ENCODE measurements at regions not wholly inside any gene's neighbourhood (a gene's known extent, or its start where the extent isn't known, plus 50 kb on each side); places are given as distances from the start of the nearest gene placed in this dataset.

- H3K27ac ChIP-seq (ENCODE audit: insufficient read depth in 1 of 2, low read depth in 1 of 2, low read length in 2 of 2, poor library complexity in 1 of 2, severe bottlenecking in 2 of 2), result no peak overlapping the region
- no peak for DNase-seq
- no peaks in the 10 kb centered on the region for H3K4me1 ChIP-seq (ENCODE audit: control extremely low read depth in 1 of 4, control insufficient read depth in 4 of 4, insufficient read depth in 4 of 4, low read length in 3 of 4)
- ChIA-PET CTCF (no interaction called here), POLR2A (no interaction called here)
- no peak overlapping the region for H3K4me3 ChIP-seq (ENCODE audit: control insufficient read depth in 1 of 7, extremely low read depth in 1 of 7, insufficient read depth in 4 of 7, low read depth in 2 of 7, low read length in 6 of 7)
- no peaks in the 10 kb centered on the region for H3K36me3 ChIP-seq (ENCODE audit: control insufficient read depth in 4 of 4, insufficient read depth in 4 of 4, low read length in 3 of 4)
- WGBS (ENCODE audit: insufficient coverage), result 94% methylated on average over 13 of the region's 13 CpGs
- peaks cover 0 to 13% (median 1%) of the 10 kb centered on the region in 5 experiments for H3K9me3 ChIP-seq (ENCODE audit: control extremely low read depth in 1 of 5, control insufficient read depth in 4 of 5, insufficient read depth in 2 of 5, low read depth in 1 of 5, low read length in 4 of 5)
- H3K27me3 ChIP-seq (replicated peaks in 2 of 5; ENCODE audit: control insufficient read depth in 4 of 5, insufficient read depth in 5 of 5, low read length in 4 of 5), result peaks cover 0 to 6% (median 0%) of the 10 kb centered on the region in 5 experiments
Measured at GRCh38 chr11:70935006-70935768, 317.2 kb downstream of the SHANK2 start.

- ChIA-PET POLR2A (no interaction called here), CTCF (no interaction called here)
- no peak overlapping the region for H3K27ac ChIP-seq (ENCODE audit: insufficient read depth in 1 of 2, low read depth in 1 of 2, low read length in 2 of 2, poor library complexity in 1 of 2, severe bottlenecking in 2 of 2)
- peaks cover 0 to 10% (median 0%) of the 10 kb centered on the region in 5 experiments for H3K27me3 ChIP-seq (replicated peaks in 2 of 5; ENCODE audit: control insufficient read depth in 4 of 5, insufficient read depth in 5 of 5, low read length in 4 of 5)
- H3K9me3 ChIP-seq (ENCODE audit: control extremely low read depth in 1 of 5, control insufficient read depth in 4 of 5, insufficient read depth in 2 of 5, low read depth in 1 of 5, low read length in 4 of 5), result peaks cover 2 to 53% (median 33%) of the 10 kb centered on the region in 5 experiments
- H3K4me3 ChIP-seq (ENCODE audit: control insufficient read depth in 1 of 7, extremely low read depth in 1 of 7, insufficient read depth in 4 of 7, low read depth in 2 of 7, low read length in 6 of 7), result no peak overlapping the region
- no CpG with 5 or more reads among the region's 1 CpG for WGBS (ENCODE audit: insufficient coverage)
- DNase-seq, result peak; percentile 20 to 45 (median 42)
- no peaks in the 10 kb centered on the region for H3K36me3 ChIP-seq (ENCODE audit: control insufficient read depth in 4 of 4, insufficient read depth in 4 of 4, low read length in 3 of 4)
- H3K4me1 ChIP-seq (ENCODE audit: control extremely low read depth in 1 of 4, control insufficient read depth in 4 of 4, insufficient read depth in 4 of 4, low read length in 3 of 4), result no peaks in the 10 kb centered on the region
Measured at GRCh38 chr11:70942593-70942992, 309.8 kb downstream of the SHANK2 start.

GRCh38 chr11:70944141-70944540 lies 308.2 kb downstream of the SHANK2 start:
- H3K9me3 ChIP-seq (ENCODE audit: control extremely low read depth in 1 of 5, control insufficient read depth in 4 of 5, insufficient read depth in 2 of 5, low read depth in 1 of 5, low read length in 4 of 5), result peaks cover 2 to 47% (median 33%) of the 10 kb centered on the region in 5 experiments
- no peaks in the 10 kb centered on the region for H3K36me3 ChIP-seq (ENCODE audit: control insufficient read depth in 4 of 4, insufficient read depth in 4 of 4, low read length in 3 of 4)
- WGBS (ENCODE audit: insufficient coverage), result 91% methylated on average over 11 of the region's 11 CpGs
- ChIA-PET CTCF (no interaction called here), POLR2A (no interaction called here)
- no peak for DNase-seq
- no peak overlapping the region for H3K27ac ChIP-seq (ENCODE audit: insufficient read depth in 1 of 2, low read depth in 1 of 2, low read length in 2 of 2, poor library complexity in 1 of 2, severe bottlenecking in 2 of 2)
- no peaks in the 10 kb centered on the region for H3K4me1 ChIP-seq (ENCODE audit: control extremely low read depth in 1 of 4, control insufficient read depth in 4 of 4, insufficient read depth in 4 of 4, low read length in 3 of 4)
- no peak overlapping the region for H3K4me3 ChIP-seq (ENCODE audit: control insufficient read depth in 1 of 7, extremely low read depth in 1 of 7, insufficient read depth in 4 of 7, low read depth in 2 of 7, low read length in 6 of 7)
- peaks cover 0 to 10% (median 0%) of the 10 kb centered on the region in 5 experiments for H3K27me3 ChIP-seq (replicated peaks in 2 of 5; ENCODE audit: control insufficient read depth in 4 of 5, insufficient read depth in 5 of 5, low read length in 4 of 5)

GRCh38 chr11:70944636-70945035 lies 307.7 kb downstream of the SHANK2 start:
- no peak overlapping the region for H3K4me3 ChIP-seq (ENCODE audit: control insufficient read depth in 1 of 7, extremely low read depth in 1 of 7, insufficient read depth in 4 of 7, low read depth in 2 of 7, low read length in 6 of 7)
- POLR2A ChIA-PET, result no interaction called here
- no peak for DNase-seq
- H3K9me3 ChIP-seq (ENCODE audit: control extremely low read depth in 1 of 5, control insufficient read depth in 4 of 5, insufficient read depth in 2 of 5, low read depth in 1 of 5, low read length in 4 of 5), result peaks cover 2 to 44% (median 33%) of the 10 kb centered on the region in 5 experiments
- H3K27ac ChIP-seq (ENCODE audit: insufficient read depth in 1 of 2, low read depth in 1 of 2, low read length in 2 of 2, poor library complexity in 1 of 2, severe bottlenecking in 2 of 2), result no peak overlapping the region
- H3K4me1 ChIP-seq (ENCODE audit: control extremely low read depth in 1 of 4, control insufficient read depth in 4 of 4, insufficient read depth in 4 of 4, low read length in 3 of 4), result no peaks in the 10 kb centered on the region
- no peaks in the 10 kb centered on the region for H3K36me3 ChIP-seq (ENCODE audit: control insufficient read depth in 4 of 4, insufficient read depth in 4 of 4, low read length in 3 of 4)
- WGBS (ENCODE audit: insufficient coverage), result 100% methylated on average over 2 of the region's 2 CpGs
- peaks cover 0 to 10% (median 0%) of the 10 kb centered on the region in 5 experiments for H3K27me3 ChIP-seq (replicated peaks in 2 of 5; ENCODE audit: control insufficient read depth in 4 of 5, insufficient read depth in 5 of 5, low read length in 4 of 5)
- CTCF ChIA-PET, result no interaction called here

GRCh38 chr11:70948398-70948797 lies 304.0 kb downstream of the SHANK2 start:
- no peaks in the 10 kb centered on the region for H3K36me3 ChIP-seq (ENCODE audit: control insufficient read depth in 4 of 4, insufficient read depth in 4 of 4, low read length in 3 of 4)
- H3K4me1 ChIP-seq (ENCODE audit: control extremely low read depth in 1 of 4, control insufficient read depth in 4 of 4, insufficient read depth in 4 of 4, low read length in 3 of 4), result no peaks in the 10 kb centered on the region
- H3K4me3 ChIP-seq (ENCODE audit: control insufficient read depth in 1 of 7, extremely low read depth in 1 of 7, insufficient read depth in 4 of 7, low read depth in 2 of 7, low read length in 6 of 7), result no peak overlapping the region
- ChIA-PET CTCF (no interaction called here), POLR2A (no interaction called here)
- DNase-seq, result no peak
- WGBS (ENCODE audit: insufficient coverage), result 95% methylated on average over 7 of the region's 13 CpGs
- peaks cover 0 to 10% (median 0%) of the 10 kb centered on the region in 5 experiments for H3K27me3 ChIP-seq (replicated peaks in 2 of 5; ENCODE audit: control insufficient read depth in 4 of 5, insufficient read depth in 5 of 5, low read length in 4 of 5)
- peaks cover 0 to 18% (median 12%) of the 10 kb centered on the region in 5 experiments for H3K9me3 ChIP-seq (ENCODE audit: control extremely low read depth in 1 of 5, control insufficient read depth in 4 of 5, insufficient read depth in 2 of 5, low read depth in 1 of 5, low read length in 4 of 5)
- no peak overlapping the region for H3K27ac ChIP-seq (ENCODE audit: insufficient read depth in 1 of 2, low read depth in 1 of 2, low read length in 2 of 2, poor library complexity in 1 of 2, severe bottlenecking in 2 of 2)

GRCh38 chr11:70948855-70949531 lies 303.4 kb downstream of the SHANK2 start:
- Histone ChIP-seq H3K27me3 (replicated peaks in 2 of 5; ENCODE audit: control insufficient read depth in 4 of 5, insufficient read depth in 5 of 5, low read length in 4 of 5) (peaks cover 0 to 10% (median 0%) of the 10 kb centered on the region in 5 experiments), H3K36me3 (ENCODE audit: control insufficient read depth in 4 of 4, insufficient read depth in 4 of 4, low read length in 3 of 4) (no peaks in the 10 kb centered on the region), H3K4me1 (ENCODE audit: control extremely low read depth in 1 of 4, control insufficient read depth in 4 of 4, insufficient read depth in 4 of 4, low read length in 3 of 4) (no peaks in the 10 kb centered on the region), H3K4me3 (ENCODE audit: control insufficient read depth in 1 of 7, extremely low read depth in 1 of 7, insufficient read depth in 4 of 7, low read depth in 2 of 7, low read length in 6 of 7) (no peak overlapping the region), H3K27ac (ENCODE audit: insufficient read depth in 1 of 2, low read depth in 1 of 2, low read length in 2 of 2, poor library complexity in 1 of 2, severe bottlenecking in 2 of 2) (no peak overlapping the region), H3K9me3 (ENCODE audit: control extremely low read depth in 1 of 5, control insufficient read depth in 4 of 5, insufficient read depth in 2 of 5, low read depth in 1 of 5, low read length in 4 of 5) (peaks cover 0 to 15% (median 7%) of the 10 kb centered on the region in 5 experiments)
- ChIA-PET POLR2A (no interaction called here), CTCF (no interaction called here)
- no peak for DNase-seq
- 87% methylated on average over 16 of the region's 19 CpGs for WGBS (ENCODE audit: insufficient coverage)

- POLR2A ChIA-PET, result no interaction called here
- CTCF ChIA-PET, result no interaction called here
- Histone ChIP-seq H3K4me1 (ENCODE audit: control extremely low read depth in 1 of 4, control insufficient read depth in 4 of 4, insufficient read depth in 4 of 4, low read length in 3 of 4) (no peaks in the 10 kb centered on the region), H3K36me3 (ENCODE audit: control insufficient read depth in 4 of 4, insufficient read depth in 4 of 4, low read length in 3 of 4) (no peaks in the 10 kb centered on the region), H3K9me3 (ENCODE audit: control extremely low read depth in 1 of 5, control insufficient read depth in 4 of 5, insufficient read depth in 2 of 5, low read depth in 1 of 5, low read length in 4 of 5) (peaks cover 0 to 2% (median 2%) of the 10 kb centered on the region in 5 experiments), H3K27me3 (replicated peaks in 2 of 5; ENCODE audit: control insufficient read depth in 4 of 5, insufficient read depth in 5 of 5, low read length in 4 of 5) (peaks cover 0 to 3% (median 0%) of the 10 kb centered on the region in 5 experiments), H3K4me3 (ENCODE audit: control insufficient read depth in 1 of 7, extremely low read depth in 1 of 7, insufficient read depth in 4 of 7, low read depth in 2 of 7, low read length in 6 of 7) (no peak overlapping the region), H3K27ac (ENCODE audit: insufficient read depth in 1 of 2, low read depth in 1 of 2, low read length in 2 of 2, poor library complexity in 1 of 2, severe bottlenecking in 2 of 2) (no peak overlapping the region)
- WGBS (ENCODE audit: insufficient coverage), result 87% methylated on average over 11 of the region's 11 CpGs
- no peak for DNase-seq
Measured at GRCh38 chr11:70951139-70951804, 301.1 kb downstream of the SHANK2 start.
